Natural killer cell (primary cell): ENCODE measurements at regions not wholly inside any gene's neighbourhood (a gene's known extent, or its start where the extent isn't known, plus 50 kb on each side); places are given as distances from the start of the nearest gene placed in this dataset.

Experiments
- ATAC-seq, 3 donors: fragments of 150-1000 bp in 2 of 3; fragments of 200-7000 bp in 1 of 3; cut with Tn5 transposase; 1 replicate in 1 of 3; 2 replicates in 2 of 3; pipeline ENCODE4 v1.10.0; 2021; ENCODE audit warnings: mild to moderate bottlenecking in 2 of 3, moderate library complexity in 2 of 3
- DNase-seq, 2 donors: peaks; one replicate each; pipeline versions ENCODE4 v3.0.0 to v3.0.0-alpha.2; 2013 to 2021; ENCODE audit warnings: mixed read lengths in 1 of 2
- H3K27ac ChIP-seq: one replicate; pipeline ENCODE4 v1.5.1; 2013; ENCODE audit warnings: mild to moderate bottlenecking, low read length
- H3K27me3 ChIP-seq: one replicate; pipeline ENCODE4 v1.6.1; 2013; ENCODE audit warnings: low read length; ENCODE audit not compliant: control insufficient read depth, insufficient read depth
- H3K36me3 ChIP-seq: one replicate; pipeline ENCODE4 v1.6.1; 2013; ENCODE audit warnings: low read length; ENCODE audit not compliant: control insufficient read depth, insufficient read depth
- H3K4me1 ChIP-seq: one replicate; pipeline ENCODE4 v1.6.1; 2013; ENCODE audit warnings: low read length; ENCODE audit not compliant: control insufficient read depth, insufficient read depth
- H3K4me3 ChIP-seq: one replicate; pipeline ENCODE4 v1.5.1; 2013; ENCODE audit warnings: low read length
- H3K9me3 ChIP-seq: one replicate; pipeline ENCODE4 v1.6.1; 2013; ENCODE audit warnings: low read length; ENCODE audit not compliant: control insufficient read depth, insufficient read depth
- H3K27ac Mint-ChIP-seq, 2 donors: one replicate each; pipeline ENCODE4 v1.8.0; 2022; ENCODE audit warnings: mild to moderate bottlenecking in 2 of 2, mixed read lengths in 2 of 2, moderate library complexity in 1 of 2
- H3K27me3 Mint-ChIP-seq, 2 donors: one replicate each; pipeline ENCODE4 v1.8.0; 2022; ENCODE audit warnings: low read depth in 2 of 2, mixed read lengths in 2 of 2
- H3K36me3 Mint-ChIP-seq: one replicate; pipeline ENCODE4 v1.8.0; 2022; ENCODE audit warnings: mixed read lengths
- H3K4me1 Mint-ChIP-seq, 2 donors: one replicate each; pipeline ENCODE4 v1.8.0; 2022; ENCODE audit warnings: mixed read lengths in 2 of 2
- H3K4me3 Mint-ChIP-seq: one replicate; pipeline ENCODE4 v1.8.0; 2022; ENCODE audit warnings: mild to moderate bottlenecking, moderate library complexity, mixed read lengths
- H3K9me3 Mint-ChIP-seq, 2 donors: one replicate each; pipeline ENCODE4 v1.8.0; 2022; ENCODE audit warnings: mixed read lengths in 2 of 2
- WGBS: methylation state at CpG from one replicate; pipeline ENCODE4 v1.1.7; 2013; ENCODE audit warnings: missing lambda C conversion rate; ENCODE audit not compliant: insufficient coverage; 5-methylcytosine and 5-hydroxymethylcytosine counted together
- intact Hi-C: fragments of 100-400 bp; cut with micrococcal nuclease; formaldehyde crosslinking; loops from one replicate; pipeline ENCODE4 v1.14.2; 2022
- TF ChIP-seq, protein P1 (sequence below): fragments of 200-600 bp; IDR thresholded peaks from one replicate; pipeline ENCODE4 v1.8.0; 2022; ENCODE audit warnings: antibody characterized with exemption

DNA sequence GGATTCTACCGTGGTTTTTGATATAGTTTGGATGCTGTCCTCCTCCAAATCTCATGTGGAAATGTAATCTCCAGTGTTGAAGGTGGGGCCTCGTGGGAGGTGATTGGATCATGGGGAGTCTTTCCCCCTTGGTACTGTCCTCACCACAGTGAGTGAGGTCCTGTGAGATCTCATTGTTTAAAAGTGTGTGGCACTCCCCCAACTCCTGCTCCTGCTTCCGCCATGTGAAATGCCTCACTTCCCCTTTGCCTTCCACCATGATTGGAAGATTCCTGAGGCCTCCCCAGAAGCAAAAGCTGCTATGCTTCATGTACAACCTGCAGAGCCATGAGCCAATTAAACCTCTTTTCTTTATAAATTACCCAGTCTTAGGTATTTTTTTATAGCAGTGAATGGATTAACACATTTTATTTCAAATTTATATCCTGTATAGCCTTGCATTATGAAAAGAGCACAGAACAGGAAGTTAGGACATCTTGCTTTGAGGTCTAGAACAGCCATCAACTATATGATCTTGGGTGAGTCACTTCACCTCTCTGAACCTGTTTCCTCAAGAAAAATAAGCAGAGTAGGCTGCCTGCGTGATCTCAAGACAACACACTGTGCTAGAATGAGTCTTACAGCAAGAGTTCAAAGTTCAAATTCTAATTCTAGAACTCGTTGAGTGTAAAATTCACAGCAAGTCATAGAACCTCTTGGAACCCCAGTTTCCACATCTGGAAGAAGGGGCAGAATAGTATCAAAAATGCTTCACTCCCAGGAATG, 160.9 kb upstream of the EEA1 start:
- no peak overlapping the region for H3K27ac Mint-ChIP-seq
- TF ChIP-seq, protein P1, sequence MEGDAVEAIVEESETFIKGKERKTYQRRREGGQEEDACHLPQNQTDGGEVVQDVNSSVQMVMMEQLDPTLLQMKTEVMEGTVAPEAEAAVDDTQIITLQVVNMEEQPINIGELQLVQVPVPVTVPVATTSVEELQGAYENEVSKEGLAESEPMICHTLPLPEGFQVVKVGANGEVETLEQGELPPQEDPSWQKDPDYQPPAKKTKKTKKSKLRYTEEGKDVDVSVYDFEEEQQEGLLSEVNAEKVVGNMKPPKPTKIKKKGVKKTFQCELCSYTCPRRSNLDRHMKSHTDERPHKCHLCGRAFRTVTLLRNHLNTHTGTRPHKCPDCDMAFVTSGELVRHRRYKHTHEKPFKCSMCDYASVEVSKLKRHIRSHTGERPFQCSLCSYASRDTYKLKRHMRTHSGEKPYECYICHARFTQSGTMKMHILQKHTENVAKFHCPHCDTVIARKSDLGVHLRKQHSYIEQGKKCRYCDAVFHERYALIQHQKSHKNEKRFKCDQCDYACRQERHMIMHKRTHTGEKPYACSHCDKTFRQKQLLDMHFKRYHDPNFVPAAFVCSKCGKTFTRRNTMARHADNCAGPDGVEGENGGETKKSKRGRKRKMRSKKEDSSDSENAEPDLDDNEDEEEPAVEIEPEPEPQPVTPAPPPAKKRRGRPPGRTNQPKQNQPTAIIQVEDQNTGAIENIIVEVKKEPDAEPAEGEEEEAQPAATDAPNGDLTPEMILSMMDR: no peak
- intact Hi-C loops: no loop called here

DNA sequence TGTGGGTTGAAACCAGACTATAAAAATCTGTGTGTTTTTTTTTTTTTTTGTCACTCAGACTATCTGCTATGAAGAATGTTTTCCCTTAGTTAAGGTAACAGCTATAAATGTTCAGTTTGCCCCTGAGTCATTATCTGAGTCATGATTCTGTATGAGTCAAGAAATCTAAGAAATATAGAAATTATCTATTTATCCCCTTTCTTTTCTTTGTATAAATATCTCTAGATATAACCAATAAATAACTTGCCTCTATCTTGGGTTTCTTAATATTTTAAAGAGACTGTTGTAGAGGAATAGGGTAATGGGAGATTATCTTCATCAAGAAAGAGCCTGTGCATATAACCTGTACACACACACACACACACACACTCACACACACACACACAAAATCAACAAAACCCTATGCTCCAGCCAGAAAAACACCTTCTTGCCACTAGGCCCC, 161.7 kb upstream of the EEA1 start:
- Mint-ChIP-seq H3K27ac (no peak overlapping the region), H3K36me3 (no peaks in the 10 kb centered on the region), H3K9me3 (no peaks in the 10 kb centered on the region), H3K27me3 (no peaks in the 10 kb centered on the region), H3K4me3 (no peak overlapping the region), H3K4me1 (peaks cover 0 to 6% of the 10 kb centered on the region in 2 donors)
- TF ChIP-seq, protein P1: no peak
- Histone ChIP-seq H3K36me3 (no peaks in the 10 kb centered on the region), H3K27ac (no peak overlapping the region), H3K27me3 (no peaks in the 10 kb centered on the region), H3K4me1 (peaks cover 3% of the 10 kb centered on the region), H3K4me3 (no peak overlapping the region), H3K9me3 (no peaks in the 10 kb centered on the region)
- no peak for ATAC-seq
- DNase-seq: no peak
- intact Hi-C loops: no loop called here

More for the DNA sequence above, 160.9 kb upstream of the EEA1 start:
- ATAC-seq: peak in 1 of 3 donors; percentile 46
- Histone ChIP-seq H3K4me3 (no peak overlapping the region), H3K9me3 (no peaks in the 10 kb centered on the region), H3K4me1 (no peaks in the 10 kb centered on the region), H3K27me3 (no peaks in the 10 kb centered on the region), H3K27ac (no peak overlapping the region), H3K36me3 (no peaks in the 10 kb centered on the region)
- Mint-ChIP-seq H3K4me1 (peaks cover 0 to under 1% of the 10 kb centered on the region in 2 donors), H3K4me3 (no peak overlapping the region), H3K36me3 (no peaks in the 10 kb centered on the region), H3K9me3 (no peaks in the 10 kb centered on the region), H3K27me3 (no peaks in the 10 kb centered on the region)
- 86% methylated on average over 5 of the region's 5 CpGs for WGBS
- DNase-seq: no peak

DNA sequence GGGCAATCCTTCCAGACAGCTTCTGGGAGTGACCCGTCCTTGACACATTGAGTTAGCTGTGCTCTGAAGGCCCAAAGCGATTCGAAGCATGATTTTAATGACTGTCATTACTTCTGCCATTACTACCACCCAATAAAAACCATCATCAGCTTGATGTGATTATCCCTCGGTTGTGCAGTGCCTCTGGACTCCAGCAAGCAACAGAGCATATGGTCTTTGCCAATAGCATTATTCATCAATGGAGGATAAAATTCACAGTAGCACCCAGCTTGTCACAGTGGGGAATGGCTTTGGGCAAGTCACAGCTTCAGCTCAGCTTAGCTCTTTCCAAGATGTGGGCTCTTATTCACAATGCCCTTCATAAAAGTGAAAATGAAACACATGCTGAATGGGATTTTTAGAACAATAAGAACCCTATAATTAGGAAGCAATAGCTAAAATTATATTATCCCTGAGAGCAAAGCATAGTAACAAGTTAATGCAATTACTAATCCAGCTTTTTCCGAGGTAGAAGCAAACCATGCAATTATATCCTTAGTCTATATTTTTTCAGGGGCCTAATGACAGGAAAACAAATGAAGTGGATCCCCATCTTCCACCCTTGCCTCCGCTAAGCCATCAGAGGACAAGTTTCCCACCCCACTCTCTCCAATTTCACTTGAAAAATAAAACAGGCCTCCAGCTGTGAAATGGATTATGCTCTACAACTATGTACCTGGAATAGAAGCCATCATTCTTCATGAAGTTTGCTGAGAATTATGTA, 163.0 kb upstream of the EEA1 start:
- Histone ChIP-seq H3K27me3 (no peaks in the 10 kb centered on the region), H3K27ac (no peak overlapping the region), H3K36me3 (no peaks in the 10 kb centered on the region), H3K4me3 (no peak overlapping the region), H3K9me3 (no peaks in the 10 kb centered on the region), H3K4me1 (peaks cover 3% of the 10 kb centered on the region)
- no peak overlapping the region for H3K27ac Mint-ChIP-seq
- H3K36me3 Mint-ChIP-seq: no peaks in the 10 kb centered on the region
- no peak overlapping the region for H3K4me3 Mint-ChIP-seq
- H3K9me3 Mint-ChIP-seq: no peaks in the 10 kb centered on the region
- intact Hi-C loops: no loop called here
- 92% methylated on average over 6 of the region's 6 CpGs for WGBS
- TF ChIP-seq, protein P1: no peak
- DNase-seq: no peak
- ATAC-seq: no peak
- H3K27me3 Mint-ChIP-seq: no peaks in the 10 kb centered on the region
- H3K4me1 Mint-ChIP-seq: peaks cover 0 to 6% of the 10 kb centered on the region in 2 donors
